SW 1271 (cell line): ENCODE measurements at regions not wholly inside any gene's neighbourhood (a gene's known extent, or its start where the extent isn't known, plus 50 kb on each side); places are given as distances from the start of the nearest gene placed in this dataset.

Experiments
- DNase-seq, 2 experiments: peaks; one replicate each; lab custom pipeline; 2025; lab: John Stamatoyannopoulos, UW

- DNase-seq, result no peak
These were observed 193.0 kb upstream of the THSD7B start for GRCh38 chr2:136572335-136572734.

GRCh38 chr2:136557203-136557602, 208.1 kb upstream of the THSD7B start:
- DNase-seq, result no peak

GRCh38 chr2:136550181-136550580, 215.2 kb upstream of the THSD7B start:
- no peak for DNase-seq

- DNase-seq, result no peak
These were observed 226.0 kb upstream of the THSD7B start for GRCh38 chr2:136539355-136539754.

GRCh38 chr2:136538489-136538888, 226.9 kb upstream of the THSD7B start:
- no peak for DNase-seq

- DNase-seq, result no peak
These were observed 230.5 kb upstream of the THSD7B start for GRCh38 chr2:136534811-136535210.

- DNase-seq, result no peak
These were observed 233.2 kb upstream of the THSD7B start for GRCh38 chr2:136532171-136532570.

GRCh38 chr2:136531731-136532130, 233.6 kb upstream of the THSD7B start:
- no peak for DNase-seq

- DNase-seq, result no peak
These were observed 235.2 kb upstream of the THSD7B start for GRCh38 chr2:136530146-136530545.

- DNase-seq, result no peak
These were observed 237.8 kb upstream of the THSD7B start for GRCh38 chr2:136527560-136527959.

GRCh38 chr2:136522724-136523123, 242.6 kb upstream of the THSD7B start:
- no peak for DNase-seq

GRCh38 chr2:136517716-136518115, 247.6 kb upstream of the THSD7B start:
- DNase-seq, result no peak

- no peak for DNase-seq
These were observed 255.1 kb upstream of the THSD7B start for GRCh38 chr2:136510244-136510643.

- no peak for DNase-seq
These were observed 259.9 kb upstream of the THSD7B start for GRCh38 chr2:136505462-136505861.

GRCh38 chr2:136502660-136503059, 262.7 kb upstream of the THSD7B start:
- no peak for DNase-seq

- DNase-seq, result no peak
These were observed 267.6 kb upstream of the THSD7B start for GRCh38 chr2:136497709-136498108.

- DNase-seq, result no peak
These were observed 268.4 kb upstream of the THSD7B start for GRCh38 chr2:136496966-136497365.

- no peak for DNase-seq
These were observed 269.7 kb upstream of the THSD7B start for GRCh38 chr2:136495636-136496035.

GRCh38 chr2:136492901-136493300, 272.4 kb upstream of the THSD7B start:
- DNase-seq, result no peak

- no peak for DNase-seq
These were observed 275.2 kb upstream of the THSD7B start for GRCh38 chr2:136490100-136490499.

- no peak for DNase-seq
These were observed 277.9 kb upstream of the THSD7B start for GRCh38 chr2:136487421-136487820.

GRCh38 chr2:136486115-136486514, 279.2 kb upstream of the THSD7B start:
- DNase-seq, result no peak

- no peak for DNase-seq
These were observed 282.4 kb upstream of the THSD7B start for GRCh38 chr2:136482966-136483365.

- DNase-seq, result no peak
These were observed 283.3 kb upstream of the THSD7B start for GRCh38 chr2:136482006-136482405.

GRCh38 chr2:136479696-136480095, 285.6 kb upstream of the THSD7B start:
- no peak for DNase-seq
